ENCODE measurements at regions not wholly inside any gene's neighbourhood (a gene's known extent, or its start where the extent isn't known, plus 50 kb on each side); places are given as distances from the start of the nearest gene placed in this dataset.

DNA sequence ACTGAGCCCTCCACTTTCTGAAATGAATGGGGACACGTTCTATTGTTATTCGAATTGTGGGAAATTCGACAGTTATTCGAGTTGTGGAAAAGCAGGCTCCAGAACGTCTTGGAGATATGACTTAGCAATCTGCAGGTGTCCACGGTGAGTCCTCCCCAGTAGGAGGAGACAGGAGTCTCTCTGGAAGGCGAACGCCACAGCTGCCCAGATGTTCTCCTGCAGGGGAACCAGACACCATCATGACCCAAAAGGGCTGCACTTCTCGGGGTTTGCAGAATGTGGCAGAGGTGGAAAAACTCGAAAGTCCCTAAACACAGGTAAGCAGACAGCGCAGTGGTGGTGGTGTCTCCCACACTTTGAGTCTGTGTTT is 363.6 kb upstream of the SFSWAP start:
- TF ChIP-seq, protein P1, sequence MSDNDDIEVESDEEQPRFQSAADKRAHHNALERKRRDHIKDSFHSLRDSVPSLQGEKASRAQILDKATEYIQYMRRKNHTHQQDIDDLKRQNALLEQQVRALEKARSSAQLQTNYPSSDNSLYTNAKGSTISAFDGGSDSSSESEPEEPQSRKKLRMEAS (CRISPR knock-in tag; IDR thresholded peaks at IDR 0.05): no peak
- TF ChIP-seq ZNF174 (CRISPR knock-in tag; IDR thresholded peaks at IDR 0.05): no peak
- TF ChIP-seq CREM (IDR thresholded peaks at IDR 0.05; ENCODE audit: low read depth): no peak
